ENCODE measurements at regions not wholly inside any gene's neighbourhood (a gene's known extent, or its start where the extent isn't known, plus 50 kb on each side); places are given as distances from the start of the nearest gene placed in this dataset.

DNA sequence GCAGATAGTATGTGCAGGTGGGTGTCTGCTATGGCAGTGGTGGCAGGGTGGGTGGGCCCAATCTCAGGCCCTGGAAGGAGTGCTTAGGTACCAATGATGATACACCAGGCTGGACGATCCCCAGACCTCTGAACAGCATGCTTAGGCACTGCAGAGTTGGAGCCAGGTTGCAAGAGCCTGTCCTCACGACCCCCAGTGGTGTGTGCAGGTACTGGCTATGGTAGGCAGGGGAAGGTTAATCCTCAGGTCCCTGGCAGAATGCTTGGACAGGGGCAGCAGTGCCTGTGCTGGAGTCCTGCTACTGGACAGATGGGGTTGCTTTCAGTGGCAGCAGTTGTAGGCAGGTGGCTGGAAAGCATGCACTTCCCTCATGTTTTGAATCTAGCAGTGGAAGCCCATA is 100.5 kb upstream of the NEK7 start:
- TF ChIP-seq CTCF (conservative IDR thresholded peaks at IDR 0.05; ENCODE audit: low read length) (peak; percentile 65), EZH2phosphoT487 (IDR thresholded peaks at IDR 0.05; ENCODE audit: borderline replicate concordance) (no peak)
